ENCODE measurements at regions not wholly inside any gene's neighbourhood (a gene's known extent, or its start where the extent isn't known, plus 50 kb on each side); places are given as distances from the start of the nearest gene placed in this dataset.

DNA sequence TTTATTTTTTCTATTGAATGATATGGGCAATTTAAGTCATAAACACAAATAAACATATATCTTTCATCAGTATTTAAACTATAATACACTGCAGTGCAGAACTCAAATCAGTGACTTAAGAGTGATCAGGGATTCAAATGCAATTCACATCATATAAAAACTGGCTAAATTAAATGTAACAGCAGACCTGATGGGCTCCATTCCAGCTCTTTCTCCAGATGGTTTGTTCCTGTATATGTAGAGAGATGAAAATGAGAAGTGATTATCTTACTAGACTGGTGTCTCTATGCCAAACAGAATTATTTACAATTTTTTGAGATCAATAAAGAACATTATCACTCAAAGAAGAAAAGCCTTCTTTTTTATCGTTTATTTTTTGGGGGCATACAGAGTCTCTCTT lies 568.8 kb upstream of the ADARB2 start:
- Mint-ChIP-seq H3K4me3 (no peak overlapping the region), H3K4me1 (no peaks in the 10 kb centered on the region), H3K27ac (no peak overlapping the region), H3K9me3 (peaks cover 3% of the 10 kb centered on the region), H3K27me3 (ENCODE audit: insufficient read depth, low read depth) (no peaks in the 10 kb centered on the region), H3K36me3 (no peaks in the 10 kb centered on the region)
- H3K27me3 ChIP-seq = no peaks in the 10 kb centered on the region
- no peak overlapping the region for H3K9ac ChIP-seq
- H3K4me1 ChIP-seq = no peaks in the 10 kb centered on the region
- no peak for TF ChIP-seq EZH2 (IDR thresholded peaks at IDR 0.05)
- TF ChIP-seq, protein P1, sequence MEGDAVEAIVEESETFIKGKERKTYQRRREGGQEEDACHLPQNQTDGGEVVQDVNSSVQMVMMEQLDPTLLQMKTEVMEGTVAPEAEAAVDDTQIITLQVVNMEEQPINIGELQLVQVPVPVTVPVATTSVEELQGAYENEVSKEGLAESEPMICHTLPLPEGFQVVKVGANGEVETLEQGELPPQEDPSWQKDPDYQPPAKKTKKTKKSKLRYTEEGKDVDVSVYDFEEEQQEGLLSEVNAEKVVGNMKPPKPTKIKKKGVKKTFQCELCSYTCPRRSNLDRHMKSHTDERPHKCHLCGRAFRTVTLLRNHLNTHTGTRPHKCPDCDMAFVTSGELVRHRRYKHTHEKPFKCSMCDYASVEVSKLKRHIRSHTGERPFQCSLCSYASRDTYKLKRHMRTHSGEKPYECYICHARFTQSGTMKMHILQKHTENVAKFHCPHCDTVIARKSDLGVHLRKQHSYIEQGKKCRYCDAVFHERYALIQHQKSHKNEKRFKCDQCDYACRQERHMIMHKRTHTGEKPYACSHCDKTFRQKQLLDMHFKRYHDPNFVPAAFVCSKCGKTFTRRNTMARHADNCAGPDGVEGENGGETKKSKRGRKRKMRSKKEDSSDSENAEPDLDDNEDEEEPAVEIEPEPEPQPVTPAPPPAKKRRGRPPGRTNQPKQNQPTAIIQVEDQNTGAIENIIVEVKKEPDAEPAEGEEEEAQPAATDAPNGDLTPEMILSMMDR (IDR thresholded peaks at IDR 0.05) = no peak
- TF ChIP-seq EZH2phosphoT487 (IDR thresholded peaks at IDR 0.05) = no peak
- no peaks in the 10 kb centered on the region for H3K79me2 ChIP-seq (ENCODE audit: low read depth)
- H3K27ac ChIP-seq = no peak overlapping the region
- no peaks in the 10 kb centered on the region for H3F3A ChIP-seq (ENCODE audit: low read depth)
- no peaks in the 10 kb centered on the region for H4K20me1 ChIP-seq (ENCODE audit: low read depth)
- H3K4me3 ChIP-seq = no peak overlapping the region
- no peak overlapping the region for H2AFZ ChIP-seq (replicated peaks)
- no peaks in the 10 kb centered on the region for H3K36me3 ChIP-seq
- no peak for DNase-seq (ENCODE audit: low spot score)
- no peak overlapping the region for H3K4me2 ChIP-seq
- no peaks in the 10 kb centered on the region for H3K9me3 ChIP-seq (ENCODE audit: low read depth)

DNA sequence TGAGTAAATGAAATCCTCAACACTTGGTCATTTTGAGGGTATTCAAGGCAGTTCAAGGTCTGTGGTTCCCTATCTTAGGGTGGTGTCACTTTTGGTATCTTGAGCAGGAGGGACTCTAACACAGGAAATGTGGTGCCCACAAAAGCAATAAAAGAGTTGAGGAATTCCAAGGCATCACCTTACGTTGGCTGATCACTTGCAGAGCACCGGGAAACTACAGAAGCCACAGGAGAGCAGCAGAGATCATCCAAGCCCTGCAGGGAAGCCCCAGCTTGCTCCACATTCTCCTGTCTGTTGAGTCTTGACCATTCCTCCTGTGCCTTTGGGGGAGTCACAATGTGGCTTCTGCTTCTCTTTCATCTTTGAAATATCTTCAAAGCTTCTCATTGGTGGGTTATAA lies 565.8 kb upstream of the ADARB2 start:
- TF ChIP-seq, protein P1 (IDR thresholded peaks at IDR 0.05) = no peak
- TF ChIP-seq EZH2 (IDR thresholded peaks at IDR 0.05) (no peak), EZH2phosphoT487 (IDR thresholded peaks at IDR 0.05) (no peak)
- H3K27ac Mint-ChIP-seq = no peak overlapping the region
- no peaks in the 10 kb centered on the region for H3K27me3 ChIP-seq
- H3K36me3 ChIP-seq = no peaks in the 10 kb centered on the region
- no peak overlapping the region for H3K4me3 Mint-ChIP-seq
- no peaks in the 10 kb centered on the region for H3K4me1 ChIP-seq
- H3K27me3 Mint-ChIP-seq (ENCODE audit: insufficient read depth, low read depth) = no peaks in the 10 kb centered on the region
- H2AFZ ChIP-seq (replicated peaks) = no peak overlapping the region
- H3K9me3 Mint-ChIP-seq = peaks cover 3% of the 10 kb centered on the region
- H3K4me2 ChIP-seq = no peak overlapping the region
- no peak overlapping the region for H3K9ac ChIP-seq
- H3K36me3 Mint-ChIP-seq = no peaks in the 10 kb centered on the region
- DNase-seq (ENCODE audit: low spot score) = no peak
- no peak overlapping the region for H3K27ac ChIP-seq
- H3K79me2 ChIP-seq (ENCODE audit: low read depth) = no peaks in the 10 kb centered on the region
- H3K4me3 ChIP-seq = no peak overlapping the region
- H4K20me1 ChIP-seq (ENCODE audit: low read depth) = no peaks in the 10 kb centered on the region
- no peaks in the 10 kb centered on the region for H3K9me3 ChIP-seq (ENCODE audit: low read depth)
- peaks cover 3% of the 10 kb centered on the region for H3K4me1 Mint-ChIP-seq
- no peaks in the 10 kb centered on the region for H3F3A ChIP-seq (ENCODE audit: low read depth)

DNA sequence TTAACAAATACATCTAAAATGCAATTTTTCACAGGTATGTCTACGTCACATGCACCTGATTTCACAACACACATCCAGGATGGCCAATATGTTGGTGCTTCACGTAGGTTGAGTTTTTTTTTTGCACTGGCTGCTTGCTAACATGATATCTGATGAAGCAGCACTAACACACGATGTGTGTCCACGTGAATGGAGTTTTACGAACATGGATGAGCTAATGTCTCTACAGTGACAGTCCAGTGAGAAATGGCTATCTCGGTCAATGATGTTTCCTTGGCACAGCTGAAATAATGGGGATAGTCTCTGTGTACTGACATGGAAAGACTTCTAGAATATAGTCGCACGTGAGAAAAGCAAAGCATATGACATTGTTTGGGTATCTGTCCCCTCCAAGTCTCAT lies 563.9 kb upstream of the ADARB2 start:
- peaks cover 2% of the 10 kb centered on the region for H3K27me3 Mint-ChIP-seq (ENCODE audit: insufficient read depth, low read depth)
- H3K4me1 Mint-ChIP-seq = peaks cover 3% of the 10 kb centered on the region
- no peaks in the 10 kb centered on the region for H3K9me3 ChIP-seq (ENCODE audit: low read depth)
- H3F3A ChIP-seq (ENCODE audit: low read depth) = no peaks in the 10 kb centered on the region
- H3K27me3 ChIP-seq = no peaks in the 10 kb centered on the region
- no peak overlapping the region for H3K9ac ChIP-seq
- no peaks in the 10 kb centered on the region for H3K36me3 ChIP-seq
- no peak overlapping the region for H3K4me3 ChIP-seq
- H3K27ac Mint-ChIP-seq = no peak overlapping the region
- H2AFZ ChIP-seq (replicated peaks) = no peak overlapping the region
- no peak overlapping the region for H3K27ac ChIP-seq
- H3K36me3 Mint-ChIP-seq = no peaks in the 10 kb centered on the region
- H3K4me1 ChIP-seq = no peaks in the 10 kb centered on the region
- H4K20me1 ChIP-seq (ENCODE audit: low read depth) = no peaks in the 10 kb centered on the region
- TF ChIP-seq EZH2phosphoT487 (IDR thresholded peaks at IDR 0.05) (no peak), EZH2 (IDR thresholded peaks at IDR 0.05) (no peak)
- TF ChIP-seq, protein P1 (IDR thresholded peaks at IDR 0.05) = no peak
- peaks cover 3% of the 10 kb centered on the region for H3K9me3 Mint-ChIP-seq
- H3K4me2 ChIP-seq = no peak overlapping the region
- no peaks in the 10 kb centered on the region for H3K79me2 ChIP-seq (ENCODE audit: low read depth)
- no peak overlapping the region for H3K4me3 Mint-ChIP-seq
- DNase-seq (ENCODE audit: low spot score) = no peak
